GM12872 (cell line): ENCODE measurements at regions not wholly inside any gene's neighbourhood (a gene's known extent, or its start where the extent isn't known, plus 50 kb on each side); places are given as distances from the start of the nearest gene placed in this dataset.

ENCODE experiments used
- CTCF ChIP-seq: IDR thresholded peaks from 3 replicates; pipeline ENCODE4 v1.5.1; 2011; ENCODE audit warnings: low read depth, mild to moderate bottlenecking, low read length, moderate library complexity; ENCODE audit not compliant: insufficient read depth

- TF ChIP-seq CTCF: no peak
Observed at GRCh38 chr11:71147331-71147730, 105.0 kb downstream of the SHANK2 start.

- TF ChIP-seq CTCF: no peak
Observed at GRCh38 chr11:71146846-71147245, 105.5 kb downstream of the SHANK2 start.

GRCh38 chr11:71145988-71146824 lies 106.2 kb downstream of the SHANK2 start:
- TF ChIP-seq CTCF: no peak

GRCh38 chr11:71145368-71145767 lies 107.0 kb downstream of the SHANK2 start:
- no peak for TF ChIP-seq CTCF

GRCh38 chr11:71144736-71145135 lies 107.6 kb downstream of the SHANK2 start:
- TF ChIP-seq CTCF: no peak

- TF ChIP-seq CTCF: no peak
Observed at GRCh38 chr11:71144010-71144409, 108.4 kb downstream of the SHANK2 start.

GRCh38 chr11:71140206-71140919 lies 112.0 kb downstream of the SHANK2 start:
- TF ChIP-seq CTCF: no peak
